ENCODE measurements at regions not wholly inside any gene's neighbourhood (a gene's known extent, or its start where the extent isn't known, plus 50 kb on each side); places are given as distances from the start of the nearest gene placed in this dataset.

DNA sequence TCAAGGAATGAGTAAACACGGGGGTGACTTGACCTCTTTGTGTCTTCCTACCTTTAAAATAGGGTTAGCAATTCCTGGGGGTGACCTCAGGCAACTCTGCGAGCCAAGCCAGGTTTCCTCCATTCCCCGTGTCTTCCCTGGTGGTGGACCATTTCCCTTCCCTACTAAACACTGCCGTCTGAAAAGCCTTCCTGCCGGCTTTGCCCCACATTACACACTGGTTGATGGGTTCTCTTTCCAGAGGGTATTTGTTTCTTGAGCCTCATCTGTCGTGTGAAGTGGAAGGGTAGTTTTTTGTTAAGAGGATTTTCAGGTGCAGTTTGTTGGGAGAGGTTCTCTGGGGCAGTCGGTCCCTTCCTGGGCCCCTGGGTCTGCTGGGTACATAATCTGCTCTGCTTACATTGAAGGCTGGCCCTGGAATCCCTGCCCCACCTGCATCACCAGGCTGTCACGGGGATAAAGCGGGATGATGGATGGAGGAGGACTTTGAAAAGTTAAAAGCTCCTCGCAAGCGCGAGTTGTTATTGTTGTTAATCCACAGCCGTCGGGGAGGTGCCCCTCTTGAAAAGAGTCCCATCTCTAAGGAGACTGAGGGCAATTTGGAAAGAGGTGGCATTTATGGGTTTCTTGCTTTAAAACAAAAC, 175.4 kb upstream of the SPRED2 start:
- TF ChIP-seq, protein P1, sequence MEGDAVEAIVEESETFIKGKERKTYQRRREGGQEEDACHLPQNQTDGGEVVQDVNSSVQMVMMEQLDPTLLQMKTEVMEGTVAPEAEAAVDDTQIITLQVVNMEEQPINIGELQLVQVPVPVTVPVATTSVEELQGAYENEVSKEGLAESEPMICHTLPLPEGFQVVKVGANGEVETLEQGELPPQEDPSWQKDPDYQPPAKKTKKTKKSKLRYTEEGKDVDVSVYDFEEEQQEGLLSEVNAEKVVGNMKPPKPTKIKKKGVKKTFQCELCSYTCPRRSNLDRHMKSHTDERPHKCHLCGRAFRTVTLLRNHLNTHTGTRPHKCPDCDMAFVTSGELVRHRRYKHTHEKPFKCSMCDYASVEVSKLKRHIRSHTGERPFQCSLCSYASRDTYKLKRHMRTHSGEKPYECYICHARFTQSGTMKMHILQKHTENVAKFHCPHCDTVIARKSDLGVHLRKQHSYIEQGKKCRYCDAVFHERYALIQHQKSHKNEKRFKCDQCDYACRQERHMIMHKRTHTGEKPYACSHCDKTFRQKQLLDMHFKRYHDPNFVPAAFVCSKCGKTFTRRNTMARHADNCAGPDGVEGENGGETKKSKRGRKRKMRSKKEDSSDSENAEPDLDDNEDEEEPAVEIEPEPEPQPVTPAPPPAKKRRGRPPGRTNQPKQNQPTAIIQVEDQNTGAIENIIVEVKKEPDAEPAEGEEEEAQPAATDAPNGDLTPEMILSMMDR (IDR thresholded peaks at IDR 0.05; ENCODE audit: low read depth, low read length), result no peak
- TF ChIP-seq MYC (IDR thresholded peaks at IDR 0.05; ENCODE audit: low read depth, low read length), result no peak

Data from NB4 (cell line).